AG04450 (cell line): ENCODE measurements at regions not wholly inside any gene's neighbourhood (a gene's known extent, or its start where the extent isn't known, plus 50 kb on each side); places are given as distances from the start of the nearest gene placed in this dataset.

Experiments
- CTCF ChIA-PET: fragments of 300-600, 350-600 bp; formaldehyde crosslinking; extraction: SDS; loops from one replicate; lab custom pipeline; 2022; ENCODE audit warnings: antibody characterized with exemption, inconsistent platforms; lab: Charles Lee
- POLR2A ChIA-PET: fragments of 350-600 bp; formaldehyde crosslinking; extraction: SDS; loops from one replicate; lab custom pipeline; 2021; ENCODE audit warnings: antibody characterized with exemption, inconsistent platforms; lab: Yijun Ruan, JAX
- DNase-seq: peaks from one replicate; pipeline ENCODE4 v3.0.0-alpha.2; 2011; ENCODE audit warnings: low read depth, low spot score
- H3K27ac ChIP-seq: one replicate; pipeline ENCODE4 v1.5.1; 2012; ENCODE audit warnings: low read depth, low read length, control low read depth
- H3K27me3 ChIP-seq: one replicate; pipeline ENCODE4 v1.6.0; 2012; ENCODE audit warnings: low read length; ENCODE audit not compliant: control insufficient read depth, insufficient read depth
- H3K4me3 ChIP-seq: 2 replicates; pipeline ENCODE4 v1.5.1; 2011; ENCODE audit warnings: mild to moderate bottlenecking, low read depth, low read length, control low read depth
- H3K9me3 ChIP-seq: 2 replicates; pipeline ENCODE4 v1.5.1; 2012; ENCODE audit warnings: low read length; ENCODE audit not compliant: control insufficient read depth, insufficient read depth
- TF ChIP-seq, protein P1 (sequence below): IDR thresholded peaks from 2 replicates; pipeline ENCODE4 v1.5.1; 2011; ENCODE audit warnings: low read depth, low read length, control low read depth, inconsistent platforms

DNA sequence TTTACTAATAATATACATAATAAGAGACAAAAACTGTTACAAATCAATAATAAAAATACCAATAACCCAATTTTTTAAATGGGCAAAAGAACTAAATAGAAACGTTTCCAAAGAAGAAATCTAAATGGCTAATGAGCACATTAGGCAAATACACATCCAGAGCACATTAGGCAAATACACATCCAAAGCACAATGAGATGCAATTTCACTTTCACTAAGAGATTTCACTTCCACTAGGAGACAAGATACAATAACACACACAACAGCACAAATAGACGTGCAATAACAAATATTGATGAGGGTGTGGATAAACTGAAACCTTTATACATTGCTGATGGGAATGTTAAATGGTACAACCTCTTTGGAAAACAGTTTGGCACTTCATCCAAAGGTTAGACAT, 250.7 kb downstream of the ARAP2 start:
- Histone ChIP-seq H3K4me3 (no peak overlapping the region), H3K27ac (no peak overlapping the region), H3K9me3 (peaks cover 8% of the 10 kb centered on the region), H3K27me3 (no peaks in the 10 kb centered on the region)
- CTCF ChIA-PET = no interaction called here
- TF ChIP-seq, protein P1, sequence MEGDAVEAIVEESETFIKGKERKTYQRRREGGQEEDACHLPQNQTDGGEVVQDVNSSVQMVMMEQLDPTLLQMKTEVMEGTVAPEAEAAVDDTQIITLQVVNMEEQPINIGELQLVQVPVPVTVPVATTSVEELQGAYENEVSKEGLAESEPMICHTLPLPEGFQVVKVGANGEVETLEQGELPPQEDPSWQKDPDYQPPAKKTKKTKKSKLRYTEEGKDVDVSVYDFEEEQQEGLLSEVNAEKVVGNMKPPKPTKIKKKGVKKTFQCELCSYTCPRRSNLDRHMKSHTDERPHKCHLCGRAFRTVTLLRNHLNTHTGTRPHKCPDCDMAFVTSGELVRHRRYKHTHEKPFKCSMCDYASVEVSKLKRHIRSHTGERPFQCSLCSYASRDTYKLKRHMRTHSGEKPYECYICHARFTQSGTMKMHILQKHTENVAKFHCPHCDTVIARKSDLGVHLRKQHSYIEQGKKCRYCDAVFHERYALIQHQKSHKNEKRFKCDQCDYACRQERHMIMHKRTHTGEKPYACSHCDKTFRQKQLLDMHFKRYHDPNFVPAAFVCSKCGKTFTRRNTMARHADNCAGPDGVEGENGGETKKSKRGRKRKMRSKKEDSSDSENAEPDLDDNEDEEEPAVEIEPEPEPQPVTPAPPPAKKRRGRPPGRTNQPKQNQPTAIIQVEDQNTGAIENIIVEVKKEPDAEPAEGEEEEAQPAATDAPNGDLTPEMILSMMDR = no peak
- no peak for DNase-seq
- POLR2A ChIA-PET = no interaction called here

DNA sequence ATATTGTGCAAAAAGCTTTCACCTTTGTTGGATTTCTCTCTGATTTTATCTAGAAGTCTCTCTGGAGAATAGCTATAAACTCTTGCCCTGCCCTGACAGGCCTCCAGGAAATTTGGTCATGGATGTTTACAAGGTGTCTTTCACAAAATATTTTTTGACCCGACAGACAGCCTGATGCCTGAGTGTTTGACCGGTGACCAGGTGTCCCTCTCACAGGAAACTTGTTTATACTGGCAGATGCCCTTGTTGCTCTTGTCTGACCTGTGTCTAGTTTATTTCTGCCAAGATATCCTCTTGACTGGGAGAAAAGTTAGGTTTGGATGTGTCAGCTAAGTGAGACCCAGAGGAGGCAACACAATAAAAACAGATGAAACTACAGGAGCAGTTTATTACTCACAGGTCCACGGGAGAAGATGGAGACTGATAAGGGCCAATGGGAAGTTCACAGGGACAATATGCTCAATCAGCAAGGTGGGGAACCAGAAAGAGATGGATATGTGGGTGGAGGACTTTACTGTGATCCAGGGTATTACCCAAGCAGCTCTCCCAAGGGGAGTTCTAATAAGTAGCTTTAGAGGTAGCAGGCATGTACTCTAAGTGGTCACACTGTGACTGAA, 243.3 kb downstream of the ARAP2 start:
- DNase-seq = no peak
- no peaks in the 10 kb centered on the region for H3K27me3 ChIP-seq
- ChIA-PET CTCF (no interaction called here), POLR2A (no interaction called here)
- H3K27ac ChIP-seq = no peak overlapping the region
- peaks cover 5% of the 10 kb centered on the region; the same call in 1 of the 2 replicates for H3K9me3 ChIP-seq
- TF ChIP-seq, protein P1 = no peak
- no peak overlapping the region for H3K4me3 ChIP-seq

DNA sequence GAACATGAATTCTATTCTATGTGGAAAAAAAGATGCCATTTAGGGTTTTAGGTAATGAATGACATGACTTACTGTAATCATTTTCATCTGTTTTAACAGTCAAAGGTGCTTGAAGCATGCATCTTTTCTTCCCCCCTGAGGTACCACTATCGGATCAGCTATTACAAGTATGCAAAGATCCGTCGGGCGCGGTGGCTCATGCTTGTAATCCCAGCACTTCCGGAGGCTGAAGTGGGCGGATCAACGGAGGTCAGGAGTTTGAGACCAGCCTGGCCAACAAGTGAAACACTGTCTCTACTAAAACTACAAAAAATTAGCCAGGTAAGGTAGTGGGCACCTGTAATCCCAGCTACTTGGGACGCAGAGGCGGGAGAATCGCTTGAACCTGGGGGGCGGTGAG, 241.3 kb downstream of the ARAP2 start:
- no peak for DNase-seq
- Histone ChIP-seq H3K9me3 (peaks cover 5% of the 10 kb centered on the region; the same call in 1 of the 2 replicates), H3K27ac (no peak overlapping the region), H3K4me3 (no peak overlapping the region), H3K27me3 (no peaks in the 10 kb centered on the region)
- TF ChIP-seq, protein P1 = no peak
- CTCF ChIA-PET = no interaction called here
- POLR2A ChIA-PET = no interaction called here

DNA sequence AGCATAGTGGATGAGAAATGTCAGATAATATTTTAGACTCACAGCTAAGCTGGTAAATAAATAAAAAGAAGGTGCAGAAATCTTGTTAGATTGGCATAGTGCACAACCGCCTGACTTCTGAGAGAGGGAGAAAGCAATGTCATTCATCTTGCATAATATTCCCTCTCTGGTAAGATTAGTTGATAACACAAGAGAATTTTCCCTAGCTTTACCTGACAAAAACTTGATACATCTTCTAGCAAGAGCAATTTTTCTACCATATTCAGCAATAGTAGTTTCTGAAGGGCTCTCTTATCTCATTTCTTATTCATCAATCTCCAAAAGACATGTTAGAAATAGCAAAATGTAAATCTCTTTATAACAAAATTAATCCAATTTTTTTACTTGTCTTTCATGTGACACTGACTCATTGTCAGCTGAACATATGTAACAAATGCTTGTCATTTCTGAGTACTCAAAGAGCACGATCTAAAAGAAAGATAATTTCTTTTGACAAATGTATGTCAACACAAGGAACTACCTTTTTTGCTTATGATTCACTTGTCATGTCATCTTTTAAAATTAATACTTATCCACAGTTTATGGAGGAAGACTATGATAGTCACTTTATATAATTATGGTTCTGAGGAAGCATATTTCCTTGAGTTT, 240.0 kb downstream of the ARAP2 start:
- ChIA-PET POLR2A (no interaction called here), CTCF (no interaction called here)
- no peak overlapping the region for H3K27ac ChIP-seq
- H3K9me3 ChIP-seq = peaks cover 5% of the 10 kb centered on the region; the same call in 1 of the 2 replicates
- H3K4me3 ChIP-seq = no peak overlapping the region
- no peak for DNase-seq
- TF ChIP-seq, protein P1 = no peak
- no peaks in the 10 kb centered on the region for H3K27me3 ChIP-seq

DNA sequence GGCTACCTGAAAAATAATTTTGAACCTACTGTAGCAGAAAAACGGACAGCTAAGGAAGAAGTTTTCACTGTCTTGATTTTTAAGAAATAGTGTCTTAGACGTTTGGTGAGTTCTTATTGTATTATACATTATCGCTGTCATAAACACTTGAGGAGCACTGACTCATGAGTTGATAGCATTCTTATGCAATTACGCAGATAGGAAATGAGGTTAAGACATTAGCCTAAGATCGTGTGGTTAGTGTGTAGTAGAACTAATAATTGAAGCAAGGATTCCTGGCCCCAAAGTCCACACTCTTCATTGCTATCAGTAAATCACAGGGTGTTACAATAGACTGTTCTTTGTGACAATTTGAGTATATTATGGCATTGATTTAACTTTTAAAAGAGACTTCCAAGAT, 238.1 kb downstream of the ARAP2 start:
- TF ChIP-seq, protein P1 = no peak
- ChIA-PET POLR2A (no interaction called here), CTCF (no interaction called here)
- no peak overlapping the region for H3K27ac ChIP-seq
- peaks cover 5% of the 10 kb centered on the region; the same call in 1 of the 2 replicates for H3K9me3 ChIP-seq
- DNase-seq = no peak
- no peak overlapping the region for H3K4me3 ChIP-seq
- H3K27me3 ChIP-seq = no peaks in the 10 kb centered on the region
